Mucosa of descending colon (tissue), 3 donors: ENCODE measurements at regions not wholly inside any gene's neighbourhood (a gene's known extent, or its start where the extent isn't known, plus 50 kb on each side); places are given as distances from the start of the nearest gene placed in this dataset.
"Not testable (repeated sequence)": the region's sequence is repeated elsewhere in the genome, so short reads cannot be mapped to it uniquely, and the experiment has no call there.

ENCODE experiments used
- ATAC-seq: fragments of 200-7000 bp; cut with Tn5 transposase; one replicate; pipeline ENCODE4 v1.9.1; 2020; ENCODE audit warnings: mild to moderate bottlenecking, moderate library complexity
- DNase-seq, 3 donors: peaks; one replicate each; pipeline ENCODE4 v3.0.0-alpha.2; 2020
- H3K36me3 ChIP-seq: fragments of 200-600 bp; one replicate; pipeline ENCODE4 v1.8.0; 2021; ENCODE audit warnings: low read depth, mild to moderate bottlenecking
- H3K4me1 ChIP-seq: fragments of 200-600 bp; one replicate; pipeline ENCODE4 v1.8.0; 2021; ENCODE audit warnings: low read depth, mild to moderate bottlenecking
- H3K4me3 ChIP-seq: fragments of 200-600 bp; one replicate; pipeline ENCODE4 v1.8.0; 2021; ENCODE audit warnings: mild to moderate bottlenecking
- H3K9me3 ChIP-seq: fragments of 200-600 bp; one replicate; pipeline ENCODE4 v1.8.0; 2021; ENCODE audit warnings: mild to moderate bottlenecking
- CTCF ChIP-seq: fragments of 200-600 bp; IDR thresholded peaks from one replicate; pipeline ENCODE4 v1.8.0; 2022; ENCODE audit warnings: antibody characterized with exemption, mild to moderate bottlenecking
- intact Hi-C, 2 donors: fragments of 100-400 bp; cut with DNase I in 1 of 2; cut with micrococcal nuclease in 1 of 2; formaldehyde crosslinking; loops; one replicate each; pipeline versions ENCODE4 v1.11.0 to v1.11.1; 2022; cut with DNase I, micrococcal nuclease
- donor health status: DM: no; HTN: no; CAD: no; lungs with moderate emphysema.
- donor health status: DM: no; HTN: no; CAD: no.
- donor health status: DM: no; HTN: yes; CAD: no.

GRCh38 chr5:163305655-163306054 is 131.7 kb upstream of the CCNG1 start:
- no peaks in the 10 kb centered on the region for H3K4me1 ChIP-seq
- intact Hi-C loops: no loop called here
- H3K9me3 ChIP-seq: no peaks in the 10 kb centered on the region
- ATAC-seq (no peak), DNase-seq (no peak)
- no peak for TF ChIP-seq CTCF
- H3K36me3 ChIP-seq: no peaks in the 10 kb centered on the region
- no peak overlapping the region for H3K4me3 ChIP-seq

DNA sequence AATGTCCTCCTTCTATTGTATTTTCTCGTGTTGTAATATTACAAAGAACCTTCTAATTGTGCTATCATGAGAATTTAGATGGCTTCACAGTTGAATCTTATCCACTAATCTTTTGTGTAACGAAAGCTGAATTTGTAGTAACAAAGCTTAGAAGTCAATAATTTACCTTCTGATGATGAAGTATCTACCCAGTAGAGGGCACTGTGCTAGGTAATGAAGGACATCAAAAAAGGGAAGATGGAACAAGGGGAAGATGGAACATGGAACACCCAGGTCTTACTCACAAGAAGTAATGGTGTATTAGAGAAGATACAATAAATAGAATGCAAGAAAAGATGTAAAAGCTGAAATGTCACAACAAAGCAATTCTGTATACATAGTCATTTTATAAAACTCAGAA is 131.0 kb upstream of the CCNG1 start:
- DNase-seq (peak in 1 of 3 donors; percentile 6), ATAC-seq (no peak)
- intact Hi-C loops: no loop called here
- no peaks in the 10 kb centered on the region for H3K36me3 ChIP-seq
- H3K4me3 ChIP-seq: no peak overlapping the region
- no peaks in the 10 kb centered on the region for H3K9me3 ChIP-seq
- TF ChIP-seq CTCF: peak; percentile 14
- H3K4me1 ChIP-seq: no peaks in the 10 kb centered on the region

- DNase-seq (no peak), ATAC-seq (no peak)
- intact Hi-C loops: no loop called here
These were observed 127.5 kb upstream of the CCNG1 start for GRCh38 chr5:163309914-163310313.

DNA sequence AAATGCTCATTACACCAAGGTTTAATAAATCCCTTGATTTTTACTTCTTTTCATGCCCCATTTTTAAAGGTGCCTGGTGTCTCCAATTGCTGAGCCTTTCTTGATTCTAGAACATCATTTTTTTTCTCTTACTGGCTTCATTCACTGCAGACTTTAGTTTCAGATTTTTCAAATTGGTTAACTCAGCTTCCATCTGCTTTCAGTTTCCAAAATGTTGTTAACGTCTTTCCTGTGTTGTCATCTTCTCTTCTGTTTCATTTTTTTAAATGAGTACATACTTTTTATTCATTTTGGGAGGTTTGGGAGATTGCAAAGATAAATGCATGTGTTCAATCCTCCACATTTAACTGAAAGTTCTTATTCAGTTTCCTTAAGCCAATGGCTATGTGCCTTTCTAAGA is 126.4 kb upstream of the CCNG1 start:
- ATAC-seq (no peak), DNase-seq (no peak)
- no peaks in the 10 kb centered on the region for H3K4me1 ChIP-seq
- H3K4me3 ChIP-seq: no peak overlapping the region
- peaks cover 12% of the 10 kb centered on the region for H3K9me3 ChIP-seq
- TF ChIP-seq CTCF: no peak
- H3K36me3 ChIP-seq: no peaks in the 10 kb centered on the region
- intact Hi-C loops: no loop called here

More at GRCh38 chr5:163309914-163310313, 127.5 kb upstream of the CCNG1 start:
- Histone ChIP-seq H3K4me3 (no peak overlapping the region), H3K9me3 (peaks cover 12% of the 10 kb centered on the region), H3K4me1 (no peaks in the 10 kb centered on the region), H3K36me3 (no peaks in the 10 kb centered on the region)
- TF ChIP-seq CTCF: no peak

DNA sequence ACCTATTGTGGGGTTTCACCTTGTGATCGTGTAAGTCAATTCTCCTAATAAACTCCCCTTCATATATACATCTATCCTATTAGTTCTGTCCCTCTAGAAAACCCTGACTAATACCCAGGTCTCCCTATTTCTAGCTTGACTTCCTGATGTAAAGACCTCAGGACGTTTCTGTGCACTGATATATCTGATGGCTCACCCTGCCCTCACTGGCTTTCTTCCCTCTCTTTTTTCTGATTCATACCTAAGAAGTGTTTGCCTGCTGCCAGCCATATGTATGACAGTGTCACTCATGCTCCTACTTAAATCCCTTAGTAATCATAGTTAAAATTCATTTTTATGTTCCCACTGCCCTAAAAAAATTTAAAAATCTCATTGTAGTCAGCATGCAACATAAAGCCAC is 124.8 kb upstream of the CCNG1 start:
- ATAC-seq (no peak), DNase-seq (no peak)
- H3K9me3 ChIP-seq: peaks cover 12% of the 10 kb centered on the region
- no peaks in the 10 kb centered on the region for H3K4me1 ChIP-seq
- intact Hi-C loops: no loop called here
- no peaks in the 10 kb centered on the region for H3K36me3 ChIP-seq
- H3K4me3 ChIP-seq: no peak overlapping the region
- TF ChIP-seq CTCF: no peak

- H3K9me3 ChIP-seq: peaks cover 12% of the 10 kb centered on the region
- H3K4me1 ChIP-seq, H3K4me3 ChIP-seq, intact Hi-C loops, ATAC-seq, H3K36me3 ChIP-seq, DNase-seq: not testable (repeated sequence)
These were observed 124.3 kb upstream of the CCNG1 start for GRCh38 chr5:163313049-163313448.

- H3K36me3 ChIP-seq, DNase-seq, H3K4me3 ChIP-seq, intact Hi-C loops, ATAC-seq, H3K4me1 ChIP-seq: not testable (repeated sequence)
- peaks cover 12% of the 10 kb centered on the region for H3K9me3 ChIP-seq
These were observed 121.0 kb upstream of the CCNG1 start for GRCh38 chr5:163316374-163316773.
